Left ventricle myocardium superior (tissue), 1 donor: ENCODE measurements at regions not wholly inside any gene's neighbourhood (a gene's known extent, or its start where the extent isn't known, plus 50 kb on each side); places are given as distances from the start of the nearest gene placed in this dataset.
"Not testable (repeated sequence)": the region's sequence is repeated elsewhere in the genome, so short reads cannot be mapped to it uniquely, and the experiment has no call there.

Experiments
- ATAC-seq: fragments of 200-7000 bp; cut with Tn5 transposase; one replicate; pipeline ENCODE4 v1.9.1; 2020; ENCODE audit warnings: mild to moderate bottlenecking, moderate library complexity
- DNase-seq: peaks from one replicate; pipeline ENCODE4 v3.0.0-alpha.2; 2020
- intact Hi-C: fragments of 100-400 bp; cut with micrococcal nuclease; formaldehyde crosslinking; loops from one replicate; pipeline ENCODE4 v1.11.0; 2022
- donor health status: DM: no; HTN: yes; CAD: no; lungs with severe emphysema.

- ATAC-seq (no peak), DNase-seq (no peak)
- intact Hi-C loops, result no loop called here
Observed at GRCh38 chr15:79492065-79492464, 59.9 kb downstream of the MINAR1 start.

- DNase-seq (no peak), ATAC-seq (no peak)
- intact Hi-C loops, result no loop called here
Observed at GRCh38 chr15:79494384-79494909, 62.3 kb downstream of the MINAR1 start.

- ATAC-seq (no peak), DNase-seq (no peak)
- intact Hi-C loops, result no loop called here
Observed at GRCh38 chr15:79494963-79495755, 63.0 kb downstream of the MINAR1 start.

- no peak for DNase-seq
- intact Hi-C loops, result no loop called here
- no peak for ATAC-seq
Observed at GRCh38 chr15:79495775-79496174, 63.6 kb downstream of the MINAR1 start.

GRCh38 chr15:79496838-79497237 lies 64.7 kb downstream of the MINAR1 start:
- intact Hi-C loops, result no loop called here
- DNase-seq (no peak), ATAC-seq (no peak)

- DNase-seq, result no peak
- intact Hi-C loops, result no loop called here
- no peak for ATAC-seq
Observed at GRCh38 chr15:79501086-79501485, 69.0 kb downstream of the MINAR1 start.

GRCh38 chr15:79505956-79506355 lies 73.8 kb downstream of the MINAR1 start:
- intact Hi-C loops, result no loop called here
- ATAC-seq, result no peak
- DNase-seq, result no peak

- ATAC-seq, DNase-seq, intact Hi-C loops: not testable (repeated sequence)
Observed at GRCh38 chr15:79512844-79513243, 80.7 kb downstream of the MINAR1 start.

GRCh38 chr15:79513417-79513816 lies 81.3 kb downstream of the MINAR1 start:
- DNase-seq (no peak), ATAC-seq (no peak)
- intact Hi-C loops, result no loop called here

GRCh38 chr15:79513940-79514339 lies 81.8 kb downstream of the MINAR1 start:
- intact Hi-C loops, result no loop called here
- ATAC-seq (no peak), DNase-seq (no peak)

GRCh38 chr15:79515300-79516027 lies 83.3 kb downstream of the MINAR1 start:
- ATAC-seq (no peak), DNase-seq (no peak)
- intact Hi-C loops, result no loop called here

- intact Hi-C loops, result no loop called here
- no peak for ATAC-seq
- no peak for DNase-seq
Observed at GRCh38 chr15:79516155-79516554, 84.0 kb downstream of the MINAR1 start.

- no peak for ATAC-seq
- intact Hi-C loops, result no loop called here
- DNase-seq, result no peak
Observed at GRCh38 chr15:79516646-79517045, 84.5 kb downstream of the MINAR1 start.

GRCh38 chr15:79519628-79520027 lies 87.5 kb downstream of the MINAR1 start:
- no peak for DNase-seq
- no peak for ATAC-seq
- intact Hi-C loops, result no loop called here

- intact Hi-C loops, result no loop called here
- ATAC-seq (no peak), DNase-seq (no peak)
Observed at GRCh38 chr15:79520654-79521053, 88.5 kb downstream of the MINAR1 start.

- ATAC-seq, result no peak
- no peak for DNase-seq
- intact Hi-C loops, result no loop called here
Observed at GRCh38 chr15:79522656-79523055, 90.5 kb downstream of the MINAR1 start.

GRCh38 chr15:79523266-79523665 lies 91.1 kb downstream of the MINAR1 start:
- intact Hi-C loops, result no loop called here
- no peak for ATAC-seq

GRCh38 chr15:79524531-79524930 lies 92.4 kb downstream of the MINAR1 start:
- ATAC-seq (no peak), DNase-seq (no peak)
- intact Hi-C loops, result no loop called here

More at GRCh38 chr15:79523266-79523665, 91.1 kb downstream of the MINAR1 start:
- no peak for DNase-seq

- DNase-seq (no peak), ATAC-seq (no peak)
- intact Hi-C loops, result no loop called here
Observed at GRCh38 chr15:79526376-79526775, 94.2 kb downstream of the MINAR1 start.

- intact Hi-C loops, result no loop called here
- ATAC-seq, result no peak
- no peak for DNase-seq
Observed at GRCh38 chr15:79527821-79528220, 95.7 kb downstream of the MINAR1 start.
